ENCODE measurements at regions not wholly inside any gene's neighbourhood (a gene's known extent, or its start where the extent isn't known, plus 50 kb on each side); places are given as distances from the start of the nearest gene placed in this dataset.
"Not testable (repeated sequence)": the region's sequence is repeated elsewhere in the genome, so short reads cannot be mapped to it uniquely, and the experiment has no call there.

GRCh38 chr10:33869028-33869427 lies 534.6 kb upstream of the NRP1 start:
- intact Hi-C loops (cut with DNase I), result no loop called here
- peak in 7 of 8 donors; percentile 55 to 87 (median 67) for ATAC-seq
- Histone ChIP-seq H3K4me1 (peaks cover 0 to 5% (median 0%) of the 10 kb centered on the region in 9 donors), H3K4me3 (no peak overlapping the region), H3K27ac (no peak overlapping the region), H3K9me3 (no peaks in the 10 kb centered on the region), H3K27me3 (no peaks in the 10 kb centered on the region), H3K36me3 (no peaks in the 10 kb centered on the region)
- no peak for TF ChIP-seq CTCF (IDR thresholded peaks at IDR 0.05)
- DNase-seq, result peak in 1 of 2 donors; percentile 10
- WGBS, 2 donors, result 64 to 69% methylated on average over 3 of the region's 3 CpGs

GRCh38 chr10:33867199-33867789 lies 532.8 kb upstream of the NRP1 start:
- H3K27ac ChIP-seq; ATAC-seq; H3K4me3 ChIP-seq; intact Hi-C loops (cut with DNase I); H3K4me1 ChIP-seq; DNase-seq; H3K9me3 ChIP-seq; H3K36me3 ChIP-seq; H3K27me3 ChIP-seq: not testable (repeated sequence)
- 89% methylated on average over 8 of the region's 8 CpGs for WGBS, 2 donors

GRCh38 chr10:33863352-33863751 lies 528.9 kb upstream of the NRP1 start:
- Histone ChIP-seq H3K27ac (no peak overlapping the region), H3K9me3 (no peaks in the 10 kb centered on the region), H3K36me3 (no peaks in the 10 kb centered on the region), H3K4me1 (peaks cover 0 to 23% (median 14%) of the 10 kb centered on the region in 9 donors), H3K4me3 (no peak overlapping the region), H3K27me3 (no peaks in the 10 kb centered on the region)
- ATAC-seq (no peak), DNase-seq (no peak)
- intact Hi-C loops (cut with DNase I), result no loop called here
- no peak for TF ChIP-seq CTCF (IDR thresholded peaks at IDR 0.05)
- WGBS, 2 donors, result 68 to 73% methylated on average over 3 of the region's 3 CpGs

GRCh38 chr10:33862536-33863105 lies 528.2 kb upstream of the NRP1 start:
- 93 to 94% methylated on average over 12 of the region's 12 CpGs for WGBS, 2 donors
- Histone ChIP-seq H3K27me3 (no peaks in the 10 kb centered on the region), H3K4me1 (peaks cover 0 to 23% (median 14%) of the 10 kb centered on the region in 9 donors), H3K9me3 (no peaks in the 10 kb centered on the region), H3K36me3 (no peaks in the 10 kb centered on the region), H3K4me3 (no peak overlapping the region), H3K27ac (no peak overlapping the region)
- TF ChIP-seq CTCF (IDR thresholded peaks at IDR 0.05), result no peak
- ATAC-seq (no peak), DNase-seq (no peak)
- intact Hi-C loops (cut with DNase I), result no loop called here

- peaks cover 0 to 19% (median 14%) of the 10 kb centered on the region in 9 donors for H3K4me1 ChIP-seq
- H3K4me3 ChIP-seq, result no peak overlapping the region
- no peaks in the 10 kb centered on the region for H3K36me3 ChIP-seq
- no peak for DNase-seq
- no peak for ATAC-seq
- H3K27ac ChIP-seq, result no peak overlapping the region
- H3K9me3 ChIP-seq, result no peaks in the 10 kb centered on the region
- intact Hi-C loops (cut with DNase I), result no loop called here
- TF ChIP-seq CTCF (IDR thresholded peaks at IDR 0.05), result no peak
- 57 to 60% methylated on average over 3 of the region's 3 CpGs for WGBS, 2 donors
- no peaks in the 10 kb centered on the region for H3K27me3 ChIP-seq
These were observed 527.4 kb upstream of the NRP1 start for GRCh38 chr10:33861833-33862232.
